Right lung (tissue), 2 donors: ENCODE measurements at regions not wholly inside any gene's neighbourhood (a gene's known extent, or its start where the extent isn't known, plus 50 kb on each side); places are given as distances from the start of the nearest gene placed in this dataset.
"Not testable (repeated sequence)": the region's sequence is repeated elsewhere in the genome, so short reads cannot be mapped to it uniquely, and the experiment has no call there.

ENCODE experiments used
- DNase-seq, 2 donors: peaks; one replicate each; pipeline ENCODE4 v3.0.0-alpha.2; 2013

DNA sequence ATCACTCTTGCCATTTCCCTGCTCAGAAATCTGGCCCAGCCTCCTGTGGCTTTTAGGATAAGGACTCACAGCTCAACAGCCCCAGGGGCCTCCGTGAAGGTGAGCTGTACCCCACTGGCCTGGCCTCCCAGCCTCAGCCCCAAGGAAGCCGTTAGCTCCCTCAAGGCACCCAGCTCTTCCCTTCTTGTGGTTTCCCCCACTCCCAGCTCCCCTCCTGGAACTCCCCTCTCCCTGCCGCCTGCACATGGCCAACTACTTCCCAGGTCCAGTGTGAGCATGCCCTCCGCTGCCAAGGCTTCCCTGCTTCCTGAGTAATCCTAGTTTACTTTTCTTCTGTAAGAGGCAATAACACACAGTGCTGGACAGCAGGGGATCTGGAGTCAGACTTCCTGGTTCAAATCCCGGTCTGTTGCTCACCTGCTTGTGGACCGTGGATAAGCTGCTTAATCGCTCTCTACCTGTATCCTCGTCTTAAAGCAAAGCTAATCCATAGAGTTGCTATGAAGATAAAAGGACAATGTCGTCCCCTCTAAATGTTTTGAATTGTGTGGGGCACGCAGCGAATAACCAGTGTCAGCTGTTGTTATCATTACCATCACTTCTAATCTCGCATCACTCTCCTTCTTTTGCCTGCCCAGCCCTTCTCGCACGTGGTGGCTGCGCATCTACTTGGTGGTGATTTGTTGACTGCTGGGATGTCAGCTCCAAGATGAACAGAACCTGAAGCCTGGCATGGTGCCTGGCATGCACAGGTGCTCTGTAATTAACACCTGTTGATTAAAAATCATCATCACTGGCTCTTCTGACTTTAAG, 86.6 kb downstream of the C5orf15 start:
- no peak for DNase-seq

DNA sequence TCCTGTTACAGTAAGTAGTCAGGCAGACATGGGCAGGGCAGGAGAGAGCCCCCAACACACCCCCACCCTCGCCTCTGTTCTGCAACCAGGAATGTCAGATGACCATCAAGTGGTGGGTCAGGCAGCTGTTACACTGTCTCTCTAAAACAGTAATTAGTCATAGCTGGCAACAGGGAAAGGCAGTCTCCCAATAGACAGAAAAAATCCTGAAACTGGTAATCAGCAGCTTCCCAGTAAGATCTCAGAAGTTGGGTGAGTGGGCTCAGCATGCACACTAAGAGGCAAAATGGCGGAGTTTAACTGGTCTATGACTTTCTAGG, 90.2 kb downstream of the C5orf15 start:
- no peak for DNase-seq

DNA sequence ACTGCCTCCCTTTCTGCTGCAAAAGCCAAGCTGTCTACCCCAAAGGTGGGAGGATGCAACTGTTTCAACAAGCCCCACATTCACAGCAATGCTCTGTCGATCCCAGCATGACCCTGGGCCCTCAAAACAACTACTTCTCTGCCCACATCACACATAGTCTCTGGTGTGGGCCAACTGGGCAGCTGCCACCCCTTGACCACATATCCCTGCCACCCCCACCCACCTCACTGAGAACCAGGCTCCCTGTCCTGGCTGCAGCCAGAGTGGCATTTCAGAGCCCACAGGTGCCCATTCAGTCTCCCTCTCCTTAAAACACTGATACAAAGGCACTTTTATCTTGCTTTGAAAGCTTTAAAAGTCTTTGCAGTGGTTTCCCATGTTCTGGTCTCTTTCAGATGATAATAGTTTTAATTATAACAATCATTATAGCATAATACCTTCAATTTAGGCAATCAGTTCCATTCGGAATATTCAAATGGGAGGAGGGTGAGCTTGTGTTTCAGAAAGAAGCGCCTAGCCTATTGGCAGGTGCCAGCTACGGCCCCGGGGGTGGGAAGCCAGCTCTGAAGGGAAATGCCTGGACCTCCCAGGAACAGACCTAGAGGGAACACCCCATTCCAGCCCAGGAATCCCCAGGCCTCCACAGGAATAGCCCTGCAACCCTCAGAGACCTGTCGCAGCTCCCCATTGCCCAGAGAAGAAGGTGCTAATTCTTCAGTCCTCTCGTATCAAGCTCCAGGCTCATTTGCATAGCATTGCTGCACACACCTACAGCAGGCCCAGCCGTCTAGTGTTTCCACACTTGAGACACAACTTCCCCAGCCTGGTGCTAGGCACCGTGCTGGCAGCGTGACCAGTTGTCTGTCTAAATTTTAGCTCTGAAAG, 90.8 kb downstream of the C5orf15 start:
- DNase-seq: no peak

DNA sequence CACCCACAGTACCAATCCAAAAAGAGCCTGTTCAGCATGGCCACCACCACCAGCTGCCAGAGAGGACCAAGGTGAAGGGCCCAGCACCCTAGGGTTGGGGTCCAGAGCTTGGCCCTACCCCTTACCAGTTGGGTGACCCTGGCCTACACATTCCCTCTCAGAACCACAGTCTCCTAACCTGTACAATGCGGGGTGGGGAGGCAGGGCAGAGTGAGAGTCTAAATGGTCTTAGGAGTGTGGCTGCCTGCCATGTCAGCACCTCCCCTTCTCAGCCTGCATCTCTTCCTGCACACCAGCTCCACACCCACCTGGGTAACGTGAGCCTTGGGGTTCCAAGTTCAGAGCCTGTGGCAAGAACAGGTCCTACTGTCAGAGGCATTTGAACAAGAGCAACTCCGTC, 92.2 kb downstream of the C5orf15 start:
- DNase-seq: no peak

DNA sequence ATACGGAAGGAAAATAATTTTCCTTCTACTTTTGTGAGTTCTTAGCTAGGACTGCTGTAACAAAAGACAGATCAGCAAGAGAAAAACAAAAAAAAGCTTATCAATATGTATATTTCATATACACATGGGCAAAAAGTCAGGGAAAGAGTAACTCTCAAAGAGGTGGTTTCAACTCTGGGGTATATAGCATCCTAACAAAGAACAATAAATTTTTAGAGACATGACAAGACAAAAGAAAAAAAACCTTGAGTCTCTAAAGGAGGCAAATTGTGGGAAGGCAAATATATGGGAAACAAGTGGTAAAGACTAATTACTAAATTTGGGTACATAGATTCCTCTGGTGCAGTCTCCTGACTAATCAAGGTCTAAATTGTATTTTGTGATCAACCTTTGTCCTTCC, 93.2 kb downstream of the C5orf15 start:
- no peak for DNase-seq

DNA sequence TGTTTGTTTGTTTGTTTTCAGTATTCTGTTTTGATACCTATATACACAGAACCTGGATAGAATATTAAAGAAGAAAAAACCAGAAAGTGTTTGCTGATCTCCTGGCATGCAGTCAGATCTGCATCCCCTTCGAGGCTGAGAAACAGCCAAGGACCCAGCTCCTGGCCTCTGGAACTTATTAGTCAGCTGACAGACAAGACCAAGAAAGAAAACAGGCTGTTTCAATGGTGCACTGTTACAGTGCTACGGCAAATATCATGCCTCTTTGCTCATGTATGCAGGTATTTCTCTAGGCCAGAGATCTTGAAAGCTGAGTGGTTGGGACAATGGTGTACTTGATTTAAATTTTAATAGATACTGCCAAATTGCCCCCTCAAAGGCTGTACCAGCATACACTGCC, 95.0 kb downstream of the C5orf15 start:
- DNase-seq: no peak

DNA sequence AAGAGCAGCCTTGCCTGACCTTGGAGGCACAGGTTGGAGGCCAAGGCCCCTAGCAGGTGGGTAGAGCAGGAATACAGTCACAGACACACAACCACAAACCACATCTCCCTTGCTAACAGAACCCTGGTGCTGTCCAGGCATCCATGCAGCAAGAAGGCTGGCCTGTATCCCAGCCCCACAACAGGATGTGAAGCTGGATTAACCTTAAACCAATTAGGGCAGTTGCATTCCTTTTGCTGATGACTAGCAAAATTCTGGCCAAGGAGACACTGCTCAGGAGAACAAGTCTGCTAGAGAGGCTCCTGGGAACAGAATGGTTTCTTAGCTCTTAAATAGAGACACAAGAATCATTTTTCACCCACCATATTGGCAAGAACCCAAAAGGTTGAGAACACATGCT, 97.8 kb downstream of the C5orf15 start:
- no peak for DNase-seq

DNA sequence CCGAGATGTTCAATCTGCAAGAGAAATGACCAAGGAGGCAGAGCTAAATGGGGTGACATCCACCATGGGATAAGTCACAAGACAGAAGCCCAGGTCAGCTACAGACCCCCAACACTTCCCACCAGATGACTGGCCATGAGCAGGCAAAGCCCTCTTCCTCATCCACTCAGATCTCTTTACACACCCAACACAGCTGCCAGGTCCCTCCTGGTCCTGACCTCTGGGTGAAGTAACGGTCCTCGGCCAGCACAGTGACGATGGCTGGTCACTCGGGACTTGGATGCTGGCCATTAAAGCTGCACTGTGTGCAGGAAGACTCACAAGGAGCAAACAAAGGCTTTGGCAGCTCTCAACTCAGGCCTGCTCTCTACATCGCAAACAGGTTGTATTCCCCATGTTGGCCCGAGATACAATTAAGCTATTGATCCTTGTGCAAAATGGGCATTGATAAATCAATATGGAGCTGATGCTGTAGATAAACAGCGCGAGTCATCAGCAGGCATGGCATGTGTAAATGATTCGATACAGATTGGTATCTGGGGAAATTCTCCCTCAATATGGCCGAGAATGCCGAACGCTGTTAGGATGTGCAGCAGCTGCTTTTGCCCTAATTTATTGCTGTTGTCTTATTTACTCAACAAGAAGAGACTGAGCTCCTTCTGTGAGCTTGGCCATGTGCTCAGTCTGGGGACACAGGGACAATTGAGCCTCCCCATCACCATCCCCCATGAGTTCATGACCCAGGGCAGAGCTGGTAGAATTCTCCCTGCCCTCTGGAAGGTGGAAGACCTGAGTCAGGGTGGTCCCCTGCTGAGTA, 98.7 kb downstream of the C5orf15 start:
- no peak for DNase-seq

DNA sequence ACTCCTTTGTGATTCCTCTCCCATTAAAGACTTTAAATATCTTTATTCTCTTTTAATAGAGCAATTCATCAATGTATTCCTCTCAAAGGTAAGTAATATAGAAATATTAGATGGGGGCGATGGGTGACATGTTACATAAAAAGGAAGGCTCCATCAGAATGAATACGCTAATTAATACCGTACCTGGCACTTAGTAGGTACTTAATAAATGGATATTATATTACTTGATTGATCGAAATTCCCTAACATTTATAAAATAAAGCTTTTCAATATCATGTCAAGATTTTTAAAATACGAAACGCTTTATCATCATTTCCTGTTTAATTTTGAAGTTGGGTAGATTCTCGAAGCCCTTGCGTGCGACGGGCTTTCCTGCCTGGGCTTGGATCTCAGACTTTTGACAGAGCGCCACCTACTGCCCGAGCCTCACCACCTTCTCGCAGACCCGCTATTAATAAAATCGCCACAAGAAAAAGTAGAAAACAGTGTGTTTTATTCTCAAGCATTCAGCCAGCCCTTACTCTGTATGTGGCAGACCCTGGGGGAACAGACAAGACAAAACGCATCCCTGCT, 99.4 kb downstream of the C5orf15 start:
- peak; percentile 45 to 72 for DNase-seq

DNA sequence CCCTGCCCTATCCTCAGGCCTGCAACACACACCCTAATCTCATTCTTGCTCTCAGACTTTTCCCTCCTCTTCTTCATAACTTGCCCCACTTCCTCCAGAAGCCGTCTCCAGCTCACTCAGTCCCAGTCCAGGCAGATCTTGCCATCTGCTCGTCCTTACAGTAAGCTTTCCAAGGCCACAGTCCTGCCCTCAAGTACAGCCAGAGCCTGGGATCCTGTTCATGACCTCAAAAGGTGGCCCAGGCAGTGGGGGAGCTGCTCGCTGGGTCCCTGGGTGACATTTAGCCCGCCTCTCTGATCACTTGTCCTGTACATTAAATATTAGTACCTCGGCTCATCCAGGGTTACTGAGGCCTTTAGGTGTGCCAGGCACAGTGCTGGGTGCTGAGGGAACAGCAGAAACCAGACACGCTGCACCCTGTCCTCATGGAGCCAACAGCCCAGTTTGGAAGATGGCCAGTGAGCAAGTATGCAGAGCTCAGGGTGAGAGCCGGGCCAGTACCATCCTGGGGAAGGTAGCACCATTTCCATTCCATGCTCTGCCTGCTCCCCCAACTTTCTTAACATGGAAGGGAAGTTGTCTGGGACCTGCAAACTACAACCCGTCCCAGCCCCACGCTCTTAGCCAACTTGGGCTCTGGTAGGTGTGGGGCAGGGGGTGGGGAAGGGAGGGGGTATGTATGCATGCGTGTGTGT, 100.4 kb downstream of the C5orf15 start:
- DNase-seq: no peak

DNA sequence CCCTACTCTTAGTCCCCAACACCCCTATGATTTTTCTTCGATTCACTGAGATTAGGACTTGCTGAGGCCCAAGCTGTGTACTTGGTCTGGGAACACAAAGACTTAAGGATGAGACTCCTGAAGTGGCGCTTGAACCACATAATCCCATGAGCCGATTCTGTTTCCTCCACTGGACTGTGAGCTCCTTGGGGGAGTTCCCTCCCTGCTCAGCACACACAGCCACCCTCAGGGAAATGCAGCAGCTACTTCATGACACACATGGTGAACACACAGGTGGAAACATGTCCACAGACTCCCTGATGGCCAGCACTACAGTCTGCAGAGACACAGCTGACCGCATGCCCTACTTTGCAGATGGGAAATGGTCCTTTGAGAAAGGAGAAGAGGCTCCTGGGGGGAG, 101.1 kb downstream of the C5orf15 start:
- DNase-seq: no peak

DNA sequence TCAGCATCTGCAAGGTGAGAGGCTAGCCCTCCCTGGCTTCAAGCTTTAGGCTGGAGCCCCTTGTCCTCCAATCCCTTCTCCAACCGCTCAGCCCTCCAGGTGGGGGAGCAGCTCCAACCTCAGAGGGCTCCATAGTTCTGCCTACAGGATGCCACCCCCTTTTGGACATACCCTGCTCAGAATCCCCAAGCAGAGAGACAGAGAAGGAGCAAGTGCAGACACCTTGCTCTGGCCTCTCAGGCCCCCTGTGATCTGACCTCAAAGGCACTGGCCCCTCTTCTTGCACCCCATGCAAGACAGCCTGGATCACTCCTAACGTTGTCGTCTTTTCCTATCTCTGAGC, 101.6 kb downstream of the C5orf15 start:
- DNase-seq: no peak

DNA sequence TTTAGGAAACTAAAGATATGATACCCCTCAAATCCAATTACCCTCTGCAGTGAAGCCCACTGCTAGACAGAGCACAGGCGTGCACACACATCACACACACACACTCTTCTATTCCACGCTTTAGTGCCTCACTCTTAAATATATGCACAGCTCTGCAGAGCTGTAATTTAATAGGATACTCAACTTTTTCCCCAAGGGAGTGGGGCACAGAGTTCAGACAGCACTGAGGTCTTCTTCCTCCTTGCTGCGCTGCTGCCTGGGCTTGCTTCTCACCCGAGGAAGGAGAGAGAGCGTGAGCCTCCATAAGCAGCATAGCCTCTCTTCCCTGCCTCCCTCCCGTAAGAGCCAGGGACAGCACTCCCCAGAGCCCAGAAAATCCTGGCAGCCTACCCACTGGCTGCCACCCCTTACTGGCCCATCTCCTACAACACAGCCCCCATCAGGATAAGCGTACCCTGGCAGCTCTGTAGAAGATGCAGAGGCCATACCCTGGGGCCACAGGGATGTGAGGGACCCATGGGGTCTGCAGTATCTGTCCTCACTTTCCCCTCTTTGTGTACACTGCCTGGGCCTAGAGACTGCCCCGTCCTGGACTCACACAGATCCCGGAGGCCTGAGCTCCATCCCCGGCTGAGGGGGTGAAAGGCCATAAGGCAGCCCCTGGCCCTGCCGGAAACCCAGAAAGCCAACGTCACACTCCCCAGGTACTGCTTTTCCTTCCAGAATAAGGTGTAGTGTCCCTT, 102.1 kb downstream of the C5orf15 start:
- DNase-seq: no peak

DNA sequence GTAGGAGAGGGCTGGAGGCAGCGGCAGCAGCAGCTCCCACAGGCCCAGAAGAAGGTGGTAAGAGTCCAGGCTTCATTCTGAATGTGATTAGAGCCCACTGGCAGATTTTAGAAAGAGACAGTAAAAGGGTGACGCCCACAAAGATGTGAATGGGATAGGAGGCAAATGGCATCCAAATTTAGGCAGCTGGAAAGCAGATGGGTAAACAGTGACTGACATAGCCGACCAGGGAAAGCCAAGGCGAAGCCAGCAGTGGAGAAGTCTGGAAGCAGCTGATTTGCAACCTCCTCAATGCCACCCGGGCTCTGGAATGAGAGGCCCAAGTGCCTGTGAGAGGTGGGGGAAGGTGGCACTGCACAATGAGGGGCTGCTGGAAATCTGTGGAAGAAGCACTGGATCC, 103.3 kb downstream of the C5orf15 start:
- no peak for DNase-seq

DNA sequence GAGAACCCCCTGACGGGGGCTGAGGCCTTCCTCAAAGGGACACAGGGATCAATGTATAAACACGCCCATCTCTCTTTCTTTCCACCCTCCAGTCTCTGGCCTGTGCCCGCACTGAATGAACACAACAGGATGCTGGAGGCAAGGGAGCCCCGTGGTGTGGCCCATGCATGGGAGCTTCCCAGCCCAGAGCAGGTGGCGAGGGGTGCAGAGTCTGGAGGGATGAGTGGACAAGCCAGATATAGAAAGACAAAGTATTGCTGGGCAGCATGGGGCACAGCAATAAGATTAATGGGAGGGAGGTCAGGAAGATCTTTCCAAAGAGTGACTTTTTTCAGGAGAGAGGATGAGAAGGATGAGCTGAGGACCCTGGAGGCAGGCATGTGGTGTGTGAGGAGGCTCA, 103.7 kb downstream of the C5orf15 start:
- DNase-seq: no peak

DNA sequence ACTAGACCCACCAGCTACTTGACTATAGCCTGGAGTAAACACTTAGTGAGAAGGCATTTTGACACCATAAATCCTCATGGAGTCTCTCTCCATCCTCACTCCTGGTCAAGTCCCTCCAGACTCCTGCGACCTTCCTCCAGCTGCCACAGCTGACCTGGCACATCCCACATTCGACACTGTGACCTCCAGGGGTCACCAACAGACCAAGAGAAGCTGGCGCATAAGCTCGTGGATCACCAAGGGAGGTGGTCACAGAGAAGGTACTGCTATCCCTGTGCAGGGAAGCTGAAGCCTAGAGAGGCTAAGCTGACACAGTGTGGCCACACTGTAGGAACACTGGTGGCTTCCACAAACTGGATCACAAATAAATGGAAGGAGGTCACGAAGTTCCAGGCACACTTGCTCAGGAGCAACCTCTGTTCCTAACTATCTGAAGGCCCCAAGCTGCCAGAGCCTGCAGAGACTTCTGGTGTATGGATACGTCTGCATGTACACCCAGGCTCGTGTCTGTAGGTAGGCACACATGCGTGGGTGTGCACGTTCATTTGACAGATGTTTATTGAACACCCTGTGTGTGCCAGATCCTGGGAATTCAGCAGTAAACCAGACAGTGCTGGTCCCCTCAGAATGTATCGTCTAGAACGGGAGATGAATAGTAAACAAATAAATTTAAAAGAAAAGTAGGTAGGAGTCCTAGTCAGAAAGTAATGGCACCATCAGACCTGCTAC, 104.4 kb downstream of the C5orf15 start:
- no peak for DNase-seq

DNA sequence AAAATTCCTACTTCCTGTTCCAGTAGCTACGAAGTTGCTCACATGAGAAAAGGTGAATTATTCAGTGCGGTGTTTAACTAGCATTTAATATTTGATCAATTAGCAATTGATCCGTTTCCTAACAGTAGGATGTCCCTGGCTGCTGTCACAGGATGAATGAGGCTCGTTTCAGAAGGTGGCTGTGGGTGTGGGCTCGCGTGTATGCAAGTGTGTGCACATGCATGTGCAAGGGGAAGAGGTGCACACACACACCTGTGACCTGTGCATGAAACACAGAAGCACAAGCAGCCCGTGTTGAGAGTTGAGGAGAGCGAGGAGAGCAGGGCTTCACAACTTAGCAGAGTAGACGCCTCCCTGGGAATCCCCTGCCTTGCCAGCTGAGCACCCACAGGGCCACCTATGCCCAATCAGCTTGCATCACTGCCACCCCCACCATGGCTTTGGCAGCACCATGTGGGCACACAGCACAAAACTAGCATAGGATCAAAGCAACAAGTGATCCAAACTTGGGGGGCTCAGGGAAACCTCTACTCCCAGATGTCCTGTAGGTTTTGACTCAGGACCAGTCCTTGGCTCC, 107.2 kb downstream of the C5orf15 start:
- no peak for DNase-seq

DNA sequence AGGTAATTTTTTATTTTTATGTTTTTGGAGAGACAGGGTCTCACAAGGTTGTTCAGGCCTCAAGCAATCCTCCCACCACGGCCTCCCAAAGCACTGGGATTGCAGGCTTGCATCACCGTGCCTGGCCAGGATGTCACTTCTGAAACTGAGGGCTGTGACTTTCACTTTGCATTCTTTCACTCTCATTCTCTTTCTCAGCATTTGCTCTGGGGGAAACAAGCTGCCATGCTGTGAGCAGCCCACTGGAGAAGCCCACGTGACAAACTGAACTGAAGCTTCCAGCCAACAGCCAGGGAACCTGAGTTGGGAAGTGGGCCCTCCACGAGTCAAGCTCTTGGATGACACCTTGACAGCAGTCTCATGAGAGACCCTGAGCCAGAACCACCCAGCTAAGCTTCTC, 109.4 kb downstream of the C5orf15 start:
- DNase-seq: no peak

DNA sequence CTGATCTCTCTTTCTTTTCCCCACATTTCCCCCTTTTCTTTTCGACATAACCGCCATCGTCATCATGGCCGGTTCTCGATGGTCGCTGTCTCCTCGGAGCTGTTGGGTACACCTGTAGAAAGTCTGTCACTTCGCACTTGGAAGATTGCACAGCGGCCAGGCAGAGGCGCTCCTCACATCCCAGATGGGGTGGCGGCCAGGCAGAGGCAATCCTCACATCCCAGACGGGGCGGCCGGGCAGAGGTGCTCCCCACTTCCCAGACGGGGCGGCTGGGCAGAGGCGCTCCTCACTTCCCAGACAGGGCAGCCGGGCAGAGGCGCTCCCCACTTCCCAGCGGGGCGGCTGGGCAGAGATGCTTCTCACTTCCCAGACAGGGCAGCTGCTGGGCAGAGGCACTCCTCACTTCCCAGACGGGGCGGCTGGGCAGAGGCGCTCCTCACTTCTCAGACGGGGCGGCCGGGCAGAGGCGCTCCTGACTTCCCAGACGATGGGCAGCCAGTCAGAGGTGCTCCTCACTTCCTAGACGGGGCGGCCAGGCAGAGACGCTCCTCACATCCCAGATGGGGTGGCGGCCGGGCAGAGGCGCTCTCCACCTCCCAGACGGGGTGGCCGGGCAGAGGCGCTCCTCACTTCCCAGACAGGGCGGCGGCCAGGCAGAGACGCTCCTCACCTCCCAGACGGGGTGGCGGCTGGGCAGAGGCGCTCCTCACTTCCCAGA, 110.7 kb downstream of the C5orf15 start:
- DNase-seq: not testable (repeated sequence)
